K562 (cell line): ENCODE measurements at regions not wholly inside any gene's neighbourhood (a gene's known extent, or its start where the extent isn't known, plus 50 kb on each side); places are given as distances from the start of the nearest gene placed in this dataset.

Experiments
- ATAC-seq: fragments of 200-7000 bp; cut with Tn5 transposase; 3 replicates; pipeline ENCODE4 v1.9.1; 2020; ENCODE audit warnings: moderate library complexity
- BruUV-seq: library from RNA; stranded (reverse); fragments of 400-500 nt; replicated peaks from 2 replicates; lab custom pipeline; 2021; lab: Mats Ljungman, UMichigan
- CTCF ChIA-PET: fragments of 300-600 bp; formaldehyde crosslinking; extraction: SDS; loops from one replicate; lab custom pipeline; 2021; ENCODE audit warnings: low intra/inter-chr PET ratio; lab: Yijun Ruan, JAX
- POLR2A ChIA-PET: fragments of 300-600, 350-650 bp; sonication (Branson Sonifier 250); formaldehyde crosslinking; extraction: SDS; loops from one replicate; lab custom pipeline; 2021; ENCODE audit warnings: antibody characterized with exemption, inconsistent platforms; lab: Yijun Ruan, JAX
- DNase-seq, 4 experiments: peaks; one replicate each; pipeline versions ENCODE4 v3.0.0 to v3.0.0-alpha.2; 2011 to 2018; ENCODE audit warnings: low spot score in 3 of 4, mixed read lengths in 3 of 4; ENCODE audit errors: extremely low read depth in 1 of 4
- FAIRE-seq: peaks from 2 replicates; lab custom pipeline; 2011; peaks lifted over from hg19 to GRCh38; lab: Jason Lieb, UNC
- H2AFZ ChIP-seq: 2 replicates; pipeline ENCODE4 v1.6.0; 2011; ENCODE audit warnings: low read depth, low read length, control low read depth, inconsistent platforms
- H3K27ac ChIP-seq: fragments of 200-600 bp; 3 replicates; pipeline ENCODE4 v1.8.0; 2011; ENCODE audit warnings: low read depth, mild to moderate bottlenecking, control low read depth, inconsistent platforms, low read length, moderate library complexity, mixed read lengths; ENCODE audit errors: extremely low read depth
- H3K27me3 ChIP-seq, 2 experiments: fragments of 300-600 bp in 1 of 2; 2 replicates in 1 of 2; 3 replicates in 1 of 2; pipeline versions ENCODE4 v1.6.0 to v1.8.0; 2011; ENCODE audit warnings: inconsistent platforms in 2 of 2, low read length in 2 of 2, mild to moderate bottlenecking in 1 of 2, mixed read lengths in 1 of 2, moderate library complexity in 1 of 2; ENCODE audit not compliant: control insufficient read depth in 2 of 2, insufficient read depth in 2 of 2
- H3K36me3 ChIP-seq: fragments of 300-600 bp; 3 replicates; pipeline ENCODE4 v1.8.0; 2011; ENCODE audit warnings: mild to moderate bottlenecking, low read length, inconsistent platforms; ENCODE audit not compliant: control insufficient read depth, insufficient read depth
- H3K4me1 ChIP-seq, 2 experiments: fragments of 200-600 bp in 1 of 2; replicated peaks in 1 of 2; 2 replicates in 1 of 2; 3 replicates in 1 of 2; pipeline versions ENCODE4 v1.5.1 to v1.8.0; 2011; ENCODE audit warnings: inconsistent platforms in 2 of 2, low read length in 2 of 2, mild to moderate bottlenecking in 1 of 2, mixed read lengths in 1 of 2, moderate library complexity in 1 of 2; ENCODE audit not compliant: control insufficient read depth in 2 of 2, insufficient read depth in 2 of 2
- H3K4me2 ChIP-seq: 2 replicates; pipeline ENCODE4 v1.6.1; 2011; ENCODE audit warnings: low read length, control low read depth, inconsistent platforms, mixed read lengths; ENCODE audit not compliant: insufficient read depth
- H3K4me3 ChIP-seq: fragments of 200-600 bp; sonication (generic), shearing (Covaris generic); 2 replicates; pipeline ENCODE4 v1.5.1; 2016; ENCODE audit warnings: control low read depth, inconsistent platforms
- H3K79me2 ChIP-seq: fragments of 200-600 bp; 3 replicates; pipeline ENCODE4 v1.8.0; 2011; ENCODE audit warnings: low read length, inconsistent platforms; ENCODE audit not compliant: control insufficient read depth, insufficient read depth
- H3K9ac ChIP-seq, 2 experiments: 2 replicates each; pipeline versions ENCODE4 v1.6.0 to v1.6.1; 2011; ENCODE audit warnings: low read depth in 2 of 2, low read length in 2 of 2, control low read depth in 1 of 2, inconsistent platforms in 1 of 2, mild to moderate bottlenecking in 1 of 2, mixed read lengths in 1 of 2; ENCODE audit not compliant: insufficient read depth in 1 of 2
- H3K9me1 ChIP-seq: one replicate; pipeline ENCODE4 v1.6.0; 2011; ENCODE audit warnings: inconsistent platforms, mild to moderate bottlenecking, low read length, moderate library complexity; ENCODE audit not compliant: control insufficient read depth, insufficient read depth
- H3K9me3 ChIP-seq: replicated peaks from 2 replicates; pipeline ENCODE4 v1.5.1; 2011; ENCODE audit warnings: low read depth, low read length, inconsistent platforms; ENCODE audit not compliant: control insufficient read depth, insufficient read depth
- H4K20me1 ChIP-seq: replicated peaks from 2 replicates; pipeline ENCODE4 v1.6.1; 2011; ENCODE audit warnings: low read length, inconsistent platforms, mixed read lengths; ENCODE audit not compliant: control insufficient read depth, insufficient read depth
- CREM ChIP-seq: IDR thresholded peaks from 2 replicates; pipeline ENCODE4 v1.6.1; 2014; ENCODE audit warnings: antibody characterized with exemption, low read depth
- E2F6 ChIP-seq, 2 experiments: IDR thresholded peaks; 2 replicates each; pipeline ENCODE4 v1.6.1; 2011; ENCODE audit warnings: borderline replicate concordance in 1 of 2, control low read depth in 1 of 2, low read depth in 1 of 2, low read length in 1 of 2, mild to moderate bottlenecking in 1 of 2, mixed read lengths in 1 of 2, moderate library complexity in 1 of 2; ENCODE audit not compliant: insufficient read depth in 1 of 2, insufficient read length in 1 of 2, poor library complexity in 1 of 2, severe bottlenecking in 1 of 2; ENCODE audit errors: extremely low read depth in 1 of 2
- GATAD2A ChIP-seq: fragments of 450-650 bp; IDR thresholded peaks from 2 replicates; pipeline ENCODE4 v1.6.1; 2017
- POU5F1 ChIP-seq: fragments of 150-350 bp; IDR thresholded peaks from 2 replicates; pipeline ENCODE4 v1.6.1; 2014; ENCODE audit warnings: borderline replicate concordance, low read length, low read depth, mild to moderate bottlenecking; ENCODE audit not compliant: partially characterized antibody
- PTRF ChIP-seq: fragments of 450-650 bp; IDR thresholded peaks from 2 replicates; pipeline ENCODE4 v1.6.1; 2016; ENCODE audit warnings: mild to moderate bottlenecking, missing genetic modification characterization, missing compliant biosample characterization
- SNIP1 ChIP-seq: fragments of 450-650 bp; IDR thresholded peaks from 2 replicates; pipeline ENCODE4 v1.7.1; 2017; ENCODE audit warnings: low read depth, mild to moderate bottlenecking
- SRSF9 ChIP-seq: fragments of 200-400 bp; formaldehyde crosslinking; IDR thresholded peaks from 2 replicates; pipeline ENCODE4 v1.6.1; 2017; ENCODE audit warnings: low read depth, low read length, borderline replicate concordance
- ZNF436 ChIP-seq: fragments of 250-450, 450-650 bp; sonication (Bioruptor Pico); formaldehyde crosslinking; IDR thresholded peaks from 2 replicates; pipeline ENCODE4 v1.7.0; 2020; ENCODE audit warnings: mild to moderate bottlenecking
- ZNF512 ChIP-seq: IDR thresholded peaks from 2 replicates; pipeline ENCODE4 v1.6.1; 2016; ENCODE audit warnings: missing genetic modification characterization, missing compliant biosample characterization
- ZSCAN29 ChIP-seq: fragments of 450-650 bp; IDR thresholded peaks from 2 replicates; pipeline ENCODE4 v1.6.1; 2017
- WGBS: fragments of 100-300 bp; shearing (Covaris generic); methylation state at CpG from one replicate; pipeline ENCODE4 v1.1.6; 2016; ENCODE audit warnings: low coverage, mixed read lengths; ENCODE audit not compliant: insufficient coverage; ENCODE audit errors: missing lambda C conversion rate; 5-methylcytosine and 5-hydroxymethylcytosine counted together
- in situ Hi-C: fragments of 300-500 bp; cut with MboI; formaldehyde crosslinking; loops from 4 replicates; pipeline ENCODE4 v1.15.0; 2018; ENCODE audit warnings: inconsistent platforms, mixed read lengths
- intact Hi-C: fragments of 100-400 bp; cut with micrococcal nuclease; formaldehyde crosslinking; loops from 2 replicates; pipeline ENCODE4 v1.14.2; 2022
- TF ChIP-seq, protein P1 (sequence below): fragments of 450-650 bp; IDR thresholded peaks from 2 replicates; pipeline ENCODE4 v1.7.1; 2018; ENCODE audit warnings: mild to moderate bottlenecking, low read depth; ENCODE audit not compliant: partially characterized antibody
- TF ChIP-seq, protein P2 (sequence below): sonication (generic); formaldehyde crosslinking; IDR thresholded peaks from 2 replicates; pipeline ENCODE4 v1.8.1; 2023; ENCODE audit warnings: missing genetic modification reagents, mild to moderate bottlenecking, borderline replicate concordance

DNA sequence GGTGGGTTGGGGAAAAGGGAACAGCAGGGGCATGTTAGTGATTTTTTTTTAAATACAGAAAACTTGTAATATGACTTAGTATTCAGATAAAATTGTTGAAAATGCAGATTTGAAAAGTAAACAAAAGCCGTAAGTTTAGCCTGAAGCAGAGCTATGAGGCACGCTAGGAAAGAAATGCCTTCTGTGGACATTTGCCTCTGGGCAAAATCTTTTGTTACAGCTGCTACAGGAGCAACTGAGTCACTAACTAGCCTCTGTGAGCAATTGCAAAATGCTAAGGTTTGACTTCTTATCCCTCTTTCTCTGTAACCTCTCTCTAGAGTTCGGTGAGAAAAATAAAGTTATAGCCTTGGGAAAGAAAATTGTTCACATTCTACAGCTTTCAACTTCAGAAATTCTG lies 350.0 kb downstream of the SLC7A11 start (continued):
- TF ChIP-seq E2F6 (IDR thresholded peaks at IDR 0.05; ENCODE audit: borderline replicate concordance in 1 of 2, extremely low read depth in 1 of 2, insufficient read depth in 1 of 2, insufficient read length in 1 of 2, low read depth in 1 of 2, low read length in 1 of 2, poor library complexity in 1 of 2, severe bottlenecking in 1 of 2) (no peak), ZSCAN29 (no peak), CREM (no peak), POU5F1 (no peak)
- TF ChIP-seq, protein P1, sequence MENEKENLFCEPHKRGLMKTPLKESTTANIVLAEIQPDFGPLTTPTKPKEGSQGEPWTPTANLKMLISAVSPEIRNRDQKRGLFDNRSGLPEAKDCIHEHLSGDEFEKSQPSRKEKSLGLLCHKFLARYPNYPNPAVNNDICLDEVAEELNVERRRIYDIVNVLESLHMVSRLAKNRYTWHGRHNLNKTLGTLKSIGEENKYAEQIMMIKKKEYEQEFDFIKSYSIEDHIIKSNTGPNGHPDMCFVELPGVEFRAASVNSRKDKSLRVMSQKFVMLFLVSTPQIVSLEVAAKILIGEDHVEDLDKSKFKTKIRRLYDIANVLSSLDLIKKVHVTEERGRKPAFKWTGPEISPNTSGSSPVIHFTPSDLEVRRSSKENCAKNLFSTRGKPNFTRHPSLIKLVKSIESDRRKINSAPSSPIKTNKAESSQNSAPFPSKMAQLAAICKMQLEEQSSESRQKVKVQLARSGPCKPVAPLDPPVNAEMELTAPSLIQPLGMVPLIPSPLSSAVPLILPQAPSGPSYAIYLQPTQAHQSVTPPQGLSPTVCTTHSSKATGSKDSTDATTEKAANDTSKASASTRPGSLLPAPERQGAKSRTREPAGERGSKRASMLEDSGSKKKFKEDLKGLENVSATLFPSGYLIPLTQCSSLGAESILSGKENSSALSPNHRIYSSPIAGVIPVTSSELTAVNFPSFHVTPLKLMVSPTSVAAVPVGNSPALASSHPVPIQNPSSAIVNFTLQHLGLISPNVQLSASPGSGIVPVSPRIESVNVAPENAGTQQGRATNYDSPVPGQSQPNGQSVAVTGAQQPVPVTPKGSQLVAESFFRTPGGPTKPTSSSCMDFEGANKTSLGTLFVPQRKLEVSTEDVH, result no peak

GRCh38 chr4:137890812-137891211 lies 351.3 kb downstream of the SLC7A11 start:
- H3K27ac ChIP-seq, result no peak overlapping the region
- H3K9ac ChIP-seq, result no peak overlapping the region
- no peak overlapping the region for H3K4me3 ChIP-seq
- no peaks in the 10 kb centered on the region for H3K9me1 ChIP-seq
- no peak for FAIRE-seq
- POLR2A ChIA-PET, result no interaction called here
- no peaks in the 10 kb centered on the region for H4K20me1 ChIP-seq
- H3K27me3 ChIP-seq, result no peaks in the 10 kb centered on the region
- H3K9me3 ChIP-seq, result no peaks in the 10 kb centered on the region
- BruUV-seq, result no TSS peak
- DNase-seq, result no peak
- no peaks in the 10 kb centered on the region for H3K36me3 ChIP-seq
- H3K4me2 ChIP-seq, result no peak overlapping the region
- no peaks in the 10 kb centered on the region for H3K79me2 ChIP-seq
- CTCF ChIA-PET, result no interaction called here
- no peak for ATAC-seq
- H3K4me1 ChIP-seq, result no peaks in the 10 kb centered on the region
- 7% methylated on average over 2 of the region's 2 CpGs for WGBS
- no peak overlapping the region for H2AFZ ChIP-seq
- TF ChIP-seq ZNF436 (CRISPR knock-in tag) (no peak), SNIP1 (no peak), GATAD2A (no peak), ZNF512 (tag) (no peak), PTRF (no peak), SRSF9 (no peak)
- TF ChIP-seq, protein P2, sequence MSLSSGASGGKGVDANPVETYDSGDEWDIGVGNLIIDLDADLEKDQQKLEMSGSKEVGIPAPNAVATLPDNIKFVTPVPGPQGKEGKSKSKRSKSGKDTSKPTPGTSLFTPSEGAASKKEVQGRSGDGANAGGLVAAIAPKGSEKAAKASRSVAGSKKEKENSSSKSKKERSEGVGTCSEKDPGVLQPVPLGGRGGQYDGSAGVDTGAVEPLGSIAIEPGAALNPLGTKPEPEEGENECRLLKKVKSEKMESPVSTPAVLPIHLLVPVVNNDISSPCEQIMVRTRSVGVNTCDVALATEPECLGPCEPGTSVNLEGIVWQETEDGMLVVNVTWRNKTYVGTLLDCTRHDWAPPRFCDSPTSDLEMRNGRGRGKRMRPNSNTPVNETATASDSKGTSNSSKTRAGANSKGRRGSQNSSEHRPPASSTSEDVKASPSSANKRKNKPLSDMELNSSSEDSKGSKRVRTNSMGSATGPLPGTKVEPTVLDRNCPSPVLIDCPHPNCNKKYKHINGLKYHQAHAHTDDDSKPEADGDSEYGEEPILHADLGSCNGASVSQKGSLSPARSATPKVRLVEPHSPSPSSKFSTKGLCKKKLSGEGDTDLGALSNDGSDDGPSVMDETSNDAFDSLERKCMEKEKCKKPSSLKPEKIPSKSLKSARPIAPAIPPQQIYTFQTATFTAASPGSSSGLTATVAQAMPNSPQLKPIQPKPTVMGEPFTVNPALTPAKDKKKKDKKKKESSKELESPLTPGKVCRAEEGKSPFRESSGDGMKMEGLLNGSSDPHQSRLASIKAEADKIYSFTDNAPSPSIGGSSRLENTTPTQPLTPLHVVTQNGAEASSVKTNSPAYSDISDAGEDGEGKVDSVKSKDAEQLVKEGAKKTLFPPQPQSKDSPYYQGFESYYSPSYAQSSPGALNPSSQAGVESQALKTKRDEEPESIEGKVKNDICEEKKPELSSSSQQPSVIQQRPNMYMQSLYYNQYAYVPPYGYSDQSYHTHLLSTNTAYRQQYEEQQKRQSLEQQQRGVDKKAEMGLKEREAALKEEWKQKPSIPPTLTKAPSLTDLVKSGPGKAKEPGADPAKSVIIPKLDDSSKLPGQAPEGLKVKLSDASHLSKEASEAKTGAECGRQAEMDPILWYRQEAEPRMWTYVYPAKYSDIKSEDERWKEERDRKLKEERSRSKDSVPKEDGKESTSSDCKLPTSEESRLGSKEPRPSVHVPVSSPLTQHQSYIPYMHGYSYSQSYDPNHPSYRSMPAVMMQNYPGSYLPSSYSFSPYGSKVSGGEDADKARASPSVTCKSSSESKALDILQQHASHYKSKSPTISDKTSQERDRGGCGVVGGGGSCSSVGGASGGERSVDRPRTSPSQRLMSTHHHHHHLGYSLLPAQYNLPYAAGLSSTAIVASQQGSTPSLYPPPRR (CRISPR knock-in tag), result no peak
- intact Hi-C loops (no loop called here), in situ Hi-C loops (no loop called here)
